Keratinocyte (primary cell): ENCODE measurements at regions not wholly inside any gene's neighbourhood (a gene's known extent, or its start where the extent isn't known, plus 50 kb on each side); places are given as distances from the start of the nearest gene placed in this dataset.

Experiments used
- DNase-seq: peaks from one replicate; pipeline ENCODE4 v3.0.0-alpha.2; 2011; ENCODE audit warnings: low read depth, missing footprints, low spot score
- FAIRE-seq: peaks from 2 replicates; lab custom pipeline; 2011; peaks lifted over from hg19 to GRCh38; lab: Jason Lieb, UNC
- H2AFZ ChIP-seq: 2 replicates; pipeline ENCODE4 v1.6.0; 2012; ENCODE audit warnings: low read length, control low read depth, inconsistent platforms; ENCODE audit not compliant: control insufficient read depth
- H3K27ac ChIP-seq: 2 replicates; pipeline ENCODE4 v1.5.1; 2011; ENCODE audit warnings: low read length; ENCODE audit not compliant: control insufficient read depth, insufficient read depth
- H3K27me3 ChIP-seq: 3 replicates; pipeline ENCODE4 v1.6.0; 2011; ENCODE audit warnings: low read length; ENCODE audit not compliant: control insufficient read depth, insufficient read depth; ENCODE audit errors: extremely low read depth
- H3K36me3 ChIP-seq, 2 experiments: 2 replicates in 1 of 2; 3 replicates in 1 of 2; pipeline ENCODE4 v1.5.1; 2011; ENCODE audit warnings: low read length in 2 of 2, mild to moderate bottlenecking in 1 of 2; ENCODE audit not compliant: control insufficient read depth in 2 of 2, insufficient read depth in 2 of 2; ENCODE audit errors: extremely low read depth in 1 of 2
- H3K4me1 ChIP-seq: 3 replicates; pipeline ENCODE4 v1.5.1; 2011; ENCODE audit warnings: low read length; ENCODE audit not compliant: control insufficient read depth, insufficient read depth; ENCODE audit errors: extremely low read depth
- H3K4me2 ChIP-seq: 3 replicates; pipeline ENCODE4 v1.6.0; 2011; ENCODE audit warnings: low read depth, low read length; ENCODE audit not compliant: control insufficient read depth, insufficient read depth; ENCODE audit errors: extremely low read depth
- H3K4me3 ChIP-seq, 3 experiments: fragments of 200-600 bp in 1 of 3; sonication (generic) in 1 of 3; 2 replicates in 2 of 3; 3 replicates in 1 of 3; pipeline ENCODE4 v1.5.1; 2011 to 2016; ENCODE audit warnings: low read length in 3 of 3, mild to moderate bottlenecking in 3 of 3, control low read depth in 2 of 3, inconsistent platforms in 1 of 3, low read depth in 1 of 3, mixed read lengths in 1 of 3, mixed run types in 1 of 3, moderate library complexity in 1 of 3; ENCODE audit not compliant: control insufficient read depth in 2 of 3, insufficient read depth in 2 of 3; ENCODE audit errors: extremely low read depth in 1 of 3
- H3K79me2 ChIP-seq: 2 replicates; pipeline ENCODE4 v1.6.0; 2012; ENCODE audit warnings: low read length; ENCODE audit not compliant: control insufficient read depth, insufficient read depth
- H3K9ac ChIP-seq: 3 replicates; pipeline ENCODE4 v1.6.0; 2011; ENCODE audit warnings: low read length; ENCODE audit not compliant: control insufficient read depth, insufficient read depth; ENCODE audit errors: extremely low read depth
- H3K9me1 ChIP-seq: 3 replicates; pipeline ENCODE4 v1.6.0; 2011; ENCODE audit warnings: low read length; ENCODE audit not compliant: control insufficient read depth, insufficient read depth; ENCODE audit errors: extremely low read depth
- H3K9me3 ChIP-seq: 2 replicates; pipeline ENCODE4 v1.5.1; 2012; ENCODE audit warnings: low read depth, low read length; ENCODE audit not compliant: control insufficient read depth
- H4K20me1 ChIP-seq: 3 replicates; pipeline ENCODE4 v1.6.0; 2011; ENCODE audit warnings: low read length; ENCODE audit not compliant: control insufficient read depth, insufficient read depth; ENCODE audit errors: extremely low read depth
- EZH2 ChIP-seq: IDR thresholded peaks from one replicate; pipeline ENCODE4 v1.6.1; 2012; ENCODE audit warnings: inconsistent platforms, mild to moderate bottlenecking, low read length, moderate library complexity
- dilution Hi-C: fragments of 300-500 bp; cut with MboI; formaldehyde crosslinking; loops from one replicate; pipeline ENCODE4 v1.7.0; 2020; ENCODE audit warnings: low sequenced_read_pairs; ENCODE audit not compliant: extremely low pct_ligation_motif_present
- TF ChIP-seq, protein P1 (sequence below), 3 experiments: IDR thresholded peaks in 1 of 3; conservative IDR thresholded peaks in 1 of 3; optimal IDR thresholded peaks in 1 of 3; 2 replicates in 2 of 3; 3 replicates in 1 of 3; pipeline versions ENCODE3 to v1.5.1; 2011; ENCODE audit warnings: low read length in 3 of 3, mild to moderate bottlenecking in 3 of 3, moderate library complexity in 2 of 3, control low read depth in 1 of 3, inconsistent platforms in 1 of 3; ENCODE audit not compliant: insufficient read depth in 2 of 3; ENCODE audit errors: extremely low read depth in 1 of 3

DNA sequence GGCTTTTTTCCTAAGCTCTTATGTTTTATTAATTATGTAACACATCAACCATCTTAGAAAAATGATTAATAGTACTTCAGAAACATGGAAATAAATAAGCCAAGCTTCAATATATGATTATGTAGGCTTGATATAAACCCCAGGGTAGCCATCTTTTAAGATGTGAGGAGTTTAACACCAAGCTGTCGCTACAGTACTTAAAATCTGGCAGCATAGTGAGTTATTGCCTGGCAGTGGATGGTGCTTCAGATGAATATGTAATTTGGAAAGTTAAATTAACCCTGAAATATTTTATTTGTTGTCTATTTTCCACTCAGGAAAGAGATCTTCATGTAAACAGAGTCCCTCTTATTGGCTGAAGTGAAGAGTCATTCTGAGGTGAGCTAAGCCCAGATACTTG, 339.0 kb upstream of the ZFP64 start:
- DNase-seq (no peak), FAIRE-seq (no peak)
- H3K9me1 ChIP-seq = no peaks in the 10 kb centered on the region
- no peak overlapping the region for H3K27ac ChIP-seq
- no peaks in the 10 kb centered on the region for H4K20me1 ChIP-seq
- no peak overlapping the region for H3K4me2 ChIP-seq
- no peaks in the 10 kb centered on the region for H3K9me3 ChIP-seq
- no peak overlapping the region for H3K9ac ChIP-seq
- no peaks in the 10 kb centered on the region for H3K27me3 ChIP-seq
- no peak for TF ChIP-seq EZH2
- TF ChIP-seq, protein P1, sequence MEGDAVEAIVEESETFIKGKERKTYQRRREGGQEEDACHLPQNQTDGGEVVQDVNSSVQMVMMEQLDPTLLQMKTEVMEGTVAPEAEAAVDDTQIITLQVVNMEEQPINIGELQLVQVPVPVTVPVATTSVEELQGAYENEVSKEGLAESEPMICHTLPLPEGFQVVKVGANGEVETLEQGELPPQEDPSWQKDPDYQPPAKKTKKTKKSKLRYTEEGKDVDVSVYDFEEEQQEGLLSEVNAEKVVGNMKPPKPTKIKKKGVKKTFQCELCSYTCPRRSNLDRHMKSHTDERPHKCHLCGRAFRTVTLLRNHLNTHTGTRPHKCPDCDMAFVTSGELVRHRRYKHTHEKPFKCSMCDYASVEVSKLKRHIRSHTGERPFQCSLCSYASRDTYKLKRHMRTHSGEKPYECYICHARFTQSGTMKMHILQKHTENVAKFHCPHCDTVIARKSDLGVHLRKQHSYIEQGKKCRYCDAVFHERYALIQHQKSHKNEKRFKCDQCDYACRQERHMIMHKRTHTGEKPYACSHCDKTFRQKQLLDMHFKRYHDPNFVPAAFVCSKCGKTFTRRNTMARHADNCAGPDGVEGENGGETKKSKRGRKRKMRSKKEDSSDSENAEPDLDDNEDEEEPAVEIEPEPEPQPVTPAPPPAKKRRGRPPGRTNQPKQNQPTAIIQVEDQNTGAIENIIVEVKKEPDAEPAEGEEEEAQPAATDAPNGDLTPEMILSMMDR (optimal IDR thresholded peaks at IDR 0.05 in 1 of 3, IDR thresholded peaks at IDR 0.05 in 1 of 3, conservative IDR thresholded peaks at IDR 0.05 in 1 of 3; ENCODE audit: extremely low read depth in 1 of 3, insufficient read depth in 2 of 3, low read length in 3 of 3) = no peak
- H2AFZ ChIP-seq = no peak overlapping the region
- dilution Hi-C loops = no loop called here
- H3K36me3 ChIP-seq = no peaks in the 10 kb centered on the region
- no peaks in the 10 kb centered on the region for H3K4me1 ChIP-seq
- H3K4me3 ChIP-seq = no peak overlapping the region
- no peaks in the 10 kb centered on the region for H3K79me2 ChIP-seq

DNA sequence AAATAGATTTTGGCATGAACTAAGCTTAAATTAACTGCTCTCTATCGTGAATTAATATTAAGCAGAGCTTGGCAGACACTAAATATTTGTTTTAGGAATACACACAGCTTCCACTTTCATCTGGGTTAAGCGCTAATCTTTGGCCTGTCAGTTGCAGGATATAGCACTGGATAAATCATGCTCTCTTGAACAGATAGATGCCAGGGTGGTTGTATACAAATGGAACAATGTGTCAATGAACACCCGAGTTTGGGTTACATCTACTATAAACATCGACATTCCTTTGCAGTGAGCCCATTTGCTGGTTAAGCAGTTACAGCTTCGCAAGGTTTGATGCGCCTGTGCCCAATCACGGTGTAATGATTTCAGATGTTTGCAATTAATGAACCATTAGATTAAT, 338.2 kb upstream of the ZFP64 start:
- Histone ChIP-seq H3K79me2 (no peaks in the 10 kb centered on the region), H3K36me3 (no peaks in the 10 kb centered on the region), H3K9me3 (no peaks in the 10 kb centered on the region), H3K4me1 (no peaks in the 10 kb centered on the region), H3K4me2 (no peak overlapping the region), H3K27me3 (no peaks in the 10 kb centered on the region), H4K20me1 (no peaks in the 10 kb centered on the region), H3K27ac (no peak overlapping the region), H3K9me1 (no peaks in the 10 kb centered on the region), H3K9ac (no peak overlapping the region), H3K4me3 (no peak overlapping the region), H2AFZ (no peak overlapping the region)
- no peak for FAIRE-seq
- dilution Hi-C loops = no loop called here
- no peak for DNase-seq
- TF ChIP-seq EZH2 = no peak
- TF ChIP-seq, protein P1 (optimal IDR thresholded peaks at IDR 0.05 in 1 of 3, IDR thresholded peaks at IDR 0.05 in 1 of 3, conservative IDR thresholded peaks at IDR 0.05 in 1 of 3; ENCODE audit: extremely low read depth in 1 of 3, insufficient read depth in 2 of 3, low read length in 3 of 3) = no peak
